NCI-H524 (cell line): ENCODE measurements at regions not wholly inside any gene's neighbourhood (a gene's known extent, or its start where the extent isn't known, plus 50 kb on each side); places are given as distances from the start of the nearest gene placed in this dataset.
"Not testable (repeated sequence)": the region's sequence is repeated elsewhere in the genome, so short reads cannot be mapped to it uniquely, and the experiment has no call there.

Experiments used
- DNase-seq, 2 experiments: peaks; one replicate each; lab custom pipeline; 2025; lab: John Stamatoyannopoulos, UW

GRCh38 chr4:140249351-140249750 lies 95.4 kb upstream of the MAML3 start:
- peak in 1 of 2 experiments; percentile 11 for DNase-seq

DNA sequence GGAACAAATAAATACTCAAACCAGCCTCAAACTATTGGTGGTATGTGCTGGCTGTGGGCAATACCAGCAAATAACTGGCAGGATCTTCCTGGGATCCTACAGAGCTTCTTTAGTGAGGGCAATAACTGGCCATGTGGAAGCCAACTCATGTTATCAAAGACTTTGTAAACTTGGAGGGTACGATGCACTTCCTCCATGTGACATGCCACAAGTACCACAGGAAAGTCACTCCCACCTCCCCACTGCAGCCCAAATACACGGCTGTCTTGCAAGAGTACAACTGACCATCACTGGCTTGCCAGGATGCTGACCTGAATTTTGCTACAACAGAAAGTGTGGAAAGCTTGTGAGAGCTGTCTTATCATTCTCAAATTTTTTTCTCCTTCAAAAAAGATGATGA lies 93.3 kb upstream of the MAML3 start:
- no peak for DNase-seq

DNA sequence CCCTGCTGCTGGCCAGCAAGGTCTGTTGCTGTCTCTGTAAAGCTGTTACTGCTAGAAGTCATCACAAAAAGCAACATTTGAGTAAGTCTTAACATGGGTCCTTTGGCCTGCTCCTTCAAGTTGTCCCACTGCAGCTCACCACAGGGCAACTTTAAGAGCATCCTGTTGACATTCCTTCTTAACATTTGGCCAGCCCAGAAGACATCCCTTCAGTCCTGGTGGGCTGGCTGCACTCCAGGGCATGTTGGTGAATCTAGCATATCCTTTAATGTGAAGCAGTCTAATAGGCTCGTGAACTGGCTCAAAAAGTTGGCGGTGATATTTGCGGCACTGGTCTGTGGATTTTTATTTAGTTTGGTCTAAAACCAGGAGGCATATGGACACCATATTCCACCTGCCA lies 92.2 kb upstream of the MAML3 start:
- no peak for DNase-seq

DNA sequence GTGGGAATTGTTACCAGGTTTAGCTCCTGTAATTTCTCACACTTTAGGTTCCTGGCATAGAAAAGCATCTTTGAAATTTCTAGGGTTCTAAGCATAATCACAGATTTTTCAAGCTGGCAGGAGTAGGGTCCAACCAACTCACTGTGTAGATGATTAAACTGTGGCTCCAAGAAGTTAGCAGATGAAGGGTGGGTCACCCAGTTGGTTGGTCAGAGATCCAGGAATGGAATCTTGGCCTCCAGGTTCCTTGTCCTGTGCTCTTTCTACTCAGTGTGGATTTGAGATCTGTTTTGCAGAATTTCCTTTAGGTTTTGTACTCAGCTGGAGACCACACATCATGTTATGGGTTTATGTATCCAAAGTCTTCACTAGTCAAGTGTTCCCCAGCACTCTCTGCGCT lies 90.3 kb upstream of the MAML3 start:
- DNase-seq = no peak

DNA sequence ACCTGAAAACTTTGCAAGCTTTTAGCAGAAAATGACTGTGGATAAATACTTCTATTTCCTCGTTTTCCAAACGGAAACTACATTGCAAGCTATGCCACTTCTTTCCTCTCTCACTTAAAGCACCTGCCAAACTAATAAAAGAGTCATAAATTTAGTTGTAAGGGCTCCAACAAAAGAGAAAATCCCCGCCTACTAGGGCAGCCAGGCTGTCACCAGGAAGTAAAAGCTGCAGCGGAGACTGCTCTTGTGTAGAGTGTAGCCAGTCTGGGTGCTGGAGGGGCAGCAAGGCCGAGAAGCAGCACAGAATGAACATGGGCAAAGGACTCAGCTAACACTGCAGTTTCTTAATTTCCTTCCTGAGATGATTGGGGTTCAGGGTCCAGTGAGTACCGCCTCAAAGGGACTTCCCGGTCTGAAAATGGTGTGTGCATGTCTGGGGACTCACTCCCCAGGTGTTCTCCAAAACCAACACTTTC lies 89.3 kb upstream of the MAML3 start:
- DNase-seq = peak; percentile 11 to 50

DNA sequence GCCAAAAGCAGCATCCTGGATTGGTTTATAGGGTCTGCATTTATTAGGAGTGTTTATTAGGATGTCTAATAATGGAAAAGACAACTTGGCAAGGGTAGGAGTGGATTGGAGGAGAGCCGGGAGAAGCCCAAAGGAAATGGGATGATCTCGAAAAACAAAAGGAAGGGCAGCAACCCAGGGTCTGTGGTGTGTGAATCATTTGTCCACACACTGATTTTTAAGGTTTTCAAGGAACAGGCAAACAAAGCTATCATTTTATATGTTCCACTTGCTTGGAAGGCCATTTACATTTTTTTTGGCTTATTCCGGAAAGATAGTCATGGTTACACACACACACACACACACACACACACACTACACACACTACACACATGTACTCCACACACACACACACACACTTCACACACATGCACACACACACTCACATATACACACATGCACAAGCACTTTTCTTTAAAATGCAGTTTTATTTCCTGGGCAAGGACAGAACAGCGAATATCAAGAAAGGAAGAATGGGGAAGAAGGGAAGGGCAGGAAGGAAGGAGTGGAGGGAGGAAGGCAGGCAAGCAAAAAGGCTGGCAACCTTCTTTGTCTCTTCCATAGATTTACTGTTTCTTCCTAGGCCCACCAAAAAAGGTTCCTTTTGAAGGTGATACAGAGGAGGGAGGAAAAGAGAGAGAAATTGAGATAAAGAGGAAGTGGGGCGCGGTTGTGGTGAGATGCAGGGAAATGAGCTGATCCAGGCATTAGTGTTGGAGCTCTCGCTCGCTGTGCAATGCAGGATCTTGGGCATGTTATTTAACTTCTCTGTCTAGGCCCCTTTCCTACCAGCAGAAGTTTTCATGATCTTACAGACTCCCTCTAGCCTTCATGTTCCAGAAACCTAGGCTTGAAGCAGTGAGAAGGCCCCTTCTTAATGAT lies 88.6 kb upstream of the MAML3 start:
- no peak for DNase-seq

DNA sequence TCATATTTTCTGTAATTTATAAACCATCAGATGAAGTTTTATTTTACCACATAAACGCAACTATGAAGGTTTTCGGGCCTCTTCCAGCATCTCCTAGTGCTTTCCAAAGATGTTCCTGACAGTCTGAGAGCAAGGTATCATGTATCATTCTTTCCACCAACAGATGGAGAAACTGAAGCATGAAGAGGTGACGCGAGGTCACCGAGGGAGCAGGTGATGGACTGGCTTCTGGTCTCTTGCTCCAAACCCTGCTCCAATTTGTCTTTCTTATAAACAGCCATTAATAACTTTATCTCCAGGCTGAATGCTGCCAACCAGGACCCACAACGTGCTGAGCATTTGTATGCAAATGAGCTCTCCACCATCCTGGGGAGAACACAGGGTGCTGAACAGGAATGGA lies 86.3 kb upstream of the MAML3 start:
- DNase-seq = peak; percentile 80 to 89

DNA sequence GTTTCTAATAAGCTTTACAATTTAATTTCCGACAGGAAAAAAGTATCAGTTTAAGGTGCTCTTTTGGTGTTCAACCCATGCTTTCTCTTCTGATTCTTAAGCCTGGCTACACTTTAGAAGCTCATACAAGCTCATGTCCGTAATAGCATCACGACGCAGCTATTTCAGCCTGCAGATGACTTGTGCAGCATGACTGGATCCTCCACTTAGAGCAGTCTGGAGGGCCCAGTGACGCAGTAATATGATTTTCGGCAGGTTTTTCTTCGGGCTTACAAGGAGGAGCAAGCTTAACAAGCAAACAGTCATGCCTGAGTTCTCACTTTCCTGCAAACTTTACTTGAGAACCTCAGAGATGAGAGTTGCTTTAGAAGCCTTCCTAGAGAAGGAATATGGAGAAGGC lies 85.3 kb upstream of the MAML3 start:
- DNase-seq = peak; percentile 60 to 73

DNA sequence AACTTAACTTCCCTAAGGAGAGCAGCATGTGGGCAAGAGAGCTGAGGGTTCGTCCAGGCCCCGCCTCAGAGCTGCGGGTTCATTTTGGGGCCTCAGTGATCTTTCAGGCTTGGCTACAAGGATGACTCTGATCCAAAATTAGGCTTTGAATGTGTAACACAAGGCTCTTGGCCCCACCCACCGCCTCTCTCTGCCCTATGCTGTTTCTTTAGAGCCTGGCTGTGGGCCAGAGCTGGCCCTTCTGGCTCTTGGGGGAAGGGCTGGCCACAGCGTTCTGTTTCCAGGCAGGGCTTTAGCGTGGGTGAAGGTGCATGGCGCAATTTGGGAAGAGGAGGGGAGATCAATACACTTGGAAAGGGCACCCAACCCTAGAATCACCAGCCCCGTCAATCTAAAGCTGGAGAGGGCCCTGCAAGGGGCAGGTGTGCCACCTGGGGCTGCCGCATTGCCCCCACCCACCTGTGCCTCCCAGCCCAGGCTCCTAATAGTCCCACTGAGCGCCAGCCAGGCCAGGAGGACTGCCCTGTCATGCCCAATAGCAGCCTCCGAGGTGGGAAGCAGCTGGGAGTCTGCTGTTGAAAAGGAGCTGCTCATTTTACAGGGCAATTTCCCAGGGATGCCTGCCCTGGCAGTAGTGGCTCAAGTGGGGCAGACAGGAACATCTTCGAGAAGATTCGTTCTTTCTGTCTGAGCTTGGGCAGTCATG lies 84.5 kb upstream of the MAML3 start:
- DNase-seq = peak; percentile 92

- peak; percentile 78 to 86 for DNase-seq
Observed at GRCh38 chr4:140237616-140238350, 83.8 kb upstream of the MAML3 start.

DNA sequence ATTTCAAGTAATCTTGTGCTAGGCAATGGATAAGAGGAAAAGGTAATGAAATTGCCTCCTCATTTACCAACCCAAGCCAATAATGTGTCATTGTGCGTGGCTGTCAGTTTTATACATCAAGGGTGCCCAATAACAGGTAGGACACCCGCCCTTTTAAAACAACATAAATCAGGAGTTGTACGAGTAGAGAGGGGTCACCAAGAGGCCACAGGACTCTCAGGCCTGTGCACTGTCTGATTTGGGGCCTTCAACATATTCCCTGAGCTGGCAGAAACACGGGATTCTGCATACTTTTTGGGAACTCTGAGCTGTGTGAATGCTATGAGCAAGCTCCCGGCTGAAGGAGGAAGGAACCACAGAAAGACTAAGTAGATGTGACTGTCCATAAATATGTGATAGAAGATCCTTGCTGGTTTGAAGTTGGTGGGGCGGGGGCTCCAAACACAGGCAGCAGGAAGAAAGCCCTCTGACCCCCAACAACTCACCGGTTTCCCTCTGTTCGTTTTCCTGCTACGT lies 82.7 kb upstream of the MAML3 start:
- peak in 1 of 2 experiments; percentile 14 for DNase-seq

DNA sequence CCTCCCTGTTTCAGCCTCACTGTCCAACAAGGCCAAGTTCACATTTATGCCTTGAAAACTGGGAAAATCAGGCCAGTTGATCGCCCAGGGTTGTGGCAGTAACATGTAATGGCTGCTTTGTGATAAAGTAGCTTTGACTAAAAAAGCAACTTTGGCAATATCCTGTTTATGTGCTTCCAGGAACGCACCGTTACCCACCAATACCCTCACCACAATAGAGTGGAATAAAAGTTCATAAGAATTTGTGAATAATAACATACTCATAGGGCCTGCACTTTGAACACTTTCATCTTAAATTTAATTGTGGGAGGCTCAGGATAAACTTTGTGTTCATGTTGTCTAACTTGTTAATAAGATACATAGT lies 80.7 kb upstream of the MAML3 start:
- no peak for DNase-seq

DNA sequence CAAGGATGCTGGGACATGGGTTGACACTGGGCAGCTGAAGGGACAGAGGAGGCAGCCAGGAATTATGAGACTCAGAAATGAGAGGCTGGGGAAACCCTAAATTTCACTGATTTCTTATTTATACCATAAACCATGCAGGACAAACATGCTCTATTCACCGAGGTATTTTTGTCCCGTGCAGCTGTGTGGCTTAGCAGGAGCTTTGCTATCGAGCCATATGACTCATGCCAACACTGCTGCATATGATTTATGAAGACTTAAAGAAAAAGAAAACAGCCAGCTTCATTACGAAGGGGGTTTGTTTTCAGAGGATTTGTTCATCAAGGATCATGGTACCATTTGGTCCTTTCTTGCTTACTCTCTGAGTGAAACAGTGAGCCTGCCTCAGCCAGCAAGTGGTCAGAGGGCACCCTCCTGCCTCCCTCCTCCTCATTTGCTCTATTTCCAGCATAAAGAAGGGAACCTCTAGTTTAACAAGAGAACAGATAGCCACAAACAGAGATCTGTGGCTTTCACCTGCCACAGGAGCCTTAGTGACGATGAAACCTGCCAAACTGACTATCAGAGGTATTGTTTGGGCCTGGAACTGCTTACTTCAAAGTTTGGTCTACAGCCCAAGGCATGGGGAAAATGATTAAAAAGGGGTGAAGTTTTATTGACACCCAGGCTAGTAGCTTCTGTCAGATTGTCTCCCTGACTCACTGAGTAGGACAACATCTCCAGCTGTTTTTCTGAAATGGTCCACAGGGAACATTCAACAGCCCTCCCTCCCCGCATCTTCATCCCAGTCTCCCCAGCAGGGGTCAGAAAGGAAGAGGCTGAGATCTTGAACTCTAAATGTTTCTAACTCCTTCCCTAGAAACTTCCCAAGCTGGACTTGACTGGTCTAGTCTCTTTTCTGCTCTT lies 80.1 kb upstream of the MAML3 start:
- peak in 1 of 2 experiments; percentile 47 for DNase-seq

DNA sequence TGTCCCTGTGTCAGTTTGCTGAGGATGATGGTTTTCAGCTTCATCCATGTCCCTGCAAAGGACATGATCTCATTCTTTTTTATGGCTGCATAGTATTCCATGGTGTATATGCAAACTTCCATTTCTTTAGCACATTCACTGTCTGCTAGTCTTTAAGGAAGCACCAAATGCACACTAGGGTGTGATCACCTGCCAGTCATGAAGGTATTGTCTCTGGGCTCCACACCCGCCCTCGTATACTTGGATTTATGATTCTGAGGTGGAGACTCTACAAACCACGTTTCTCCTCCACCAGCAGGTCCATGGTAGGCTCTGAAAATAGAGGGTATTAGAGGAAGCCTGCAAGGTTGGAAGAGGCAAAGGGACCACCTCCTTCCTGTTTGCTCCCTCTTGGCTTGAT lies 75.9 kb upstream of the MAML3 start:
- DNase-seq = no peak

GRCh38 chr4:140227286-140227685 lies 73.3 kb upstream of the MAML3 start:
- no peak for DNase-seq

DNA sequence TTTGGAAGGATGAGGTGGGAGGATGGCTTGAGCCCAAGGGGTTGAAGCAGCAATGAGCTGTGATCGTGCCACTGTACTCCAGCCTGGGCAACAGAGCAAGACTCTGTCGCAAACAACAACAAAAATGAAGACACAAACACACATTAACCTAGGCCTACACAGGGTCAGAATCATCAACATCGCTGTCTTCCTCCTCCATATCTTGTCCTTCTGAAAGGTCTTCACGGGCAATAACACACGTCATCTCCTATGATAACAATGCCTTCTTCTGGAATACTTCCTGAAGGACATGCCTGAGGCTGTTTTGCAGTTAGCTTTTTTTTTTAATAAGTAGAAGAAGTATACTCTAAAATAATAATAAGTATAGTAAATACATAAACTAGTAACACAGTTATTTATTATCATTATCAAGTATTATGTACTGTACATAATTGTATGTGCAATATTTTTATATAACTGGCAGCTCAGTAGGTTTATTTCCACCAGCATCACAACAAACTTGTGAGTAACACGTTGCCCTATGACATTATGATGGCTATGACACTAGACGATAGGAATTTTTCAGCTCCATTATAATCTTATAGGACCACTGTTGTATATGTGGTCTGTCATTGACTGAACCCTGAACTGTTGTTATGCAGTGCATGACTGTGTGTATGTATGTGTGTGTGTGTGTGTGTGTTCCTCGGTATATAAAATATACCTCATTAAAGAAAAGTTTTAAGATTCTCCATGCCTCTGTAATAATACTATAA lies 69.2 kb upstream of the MAML3 start:
- no peak for DNase-seq

- no peak for DNase-seq
Observed at GRCh38 chr4:140222171-140222570, 68.2 kb upstream of the MAML3 start.

DNA sequence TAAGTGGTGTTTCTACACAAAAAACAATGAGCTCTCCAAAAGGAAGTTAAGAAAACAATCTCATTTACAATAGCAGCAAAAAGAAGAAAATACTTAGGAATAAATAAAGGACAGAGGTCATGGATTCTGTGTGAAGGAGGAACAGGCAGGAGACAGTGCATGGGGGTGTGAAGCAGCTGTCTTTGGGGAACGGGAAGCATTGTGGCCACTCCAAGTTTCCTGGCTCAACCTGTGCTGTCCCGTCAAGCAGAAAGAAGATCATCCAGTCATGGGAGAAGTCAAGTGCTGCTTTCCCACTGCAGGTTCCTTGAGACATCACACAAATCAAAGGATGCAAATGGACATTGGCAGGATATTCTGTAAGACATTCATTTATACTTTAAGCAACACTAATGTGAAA lies 66.1 kb upstream of the MAML3 start:
- no peak for DNase-seq

DNA sequence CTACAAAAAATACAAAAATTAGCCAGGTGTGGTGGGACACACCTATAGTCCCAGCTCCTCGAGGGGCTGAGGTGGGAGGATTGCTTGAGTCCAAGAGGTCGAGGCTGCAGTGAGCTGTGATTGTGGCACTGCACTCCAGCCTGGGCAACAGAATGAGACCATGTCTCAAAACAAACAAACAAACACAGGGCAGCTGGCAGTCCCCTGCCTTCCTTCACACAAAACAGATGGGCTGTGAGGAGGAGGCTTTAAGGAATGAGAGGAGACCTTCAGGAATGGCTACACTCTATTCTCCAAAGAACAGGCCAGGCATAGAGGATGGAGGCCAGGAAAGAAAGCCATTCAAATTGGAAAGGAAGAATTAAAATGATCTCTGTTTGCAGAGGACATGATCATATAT lies 65.6 kb upstream of the MAML3 start:
- no peak for DNase-seq

- not testable (repeated sequence) for DNase-seq
Observed at GRCh38 chr4:140219070-140219469, 65.1 kb upstream of the MAML3 start.
